SW 1271 (cell line): ENCODE measurements at regions not wholly inside any gene's neighbourhood (a gene's known extent, or its start where the extent isn't known, plus 50 kb on each side); places are given as distances from the start of the nearest gene placed in this dataset.

Source experiments
- DNase-seq, 2 experiments: peaks; one replicate each; lab custom pipeline; 2025; lab: John Stamatoyannopoulos, UW

GRCh38 chr14:98167705-98168104, 1104.3 kb downstream of the BCL11B start:
- DNase-seq, result no peak

- no peak for DNase-seq
Observed at GRCh38 chr14:98168211-98168985, 1103.6 kb downstream of the BCL11B start.

GRCh38 chr14:98169170-98169587, 1102.8 kb downstream of the BCL11B start:
- DNase-seq, result no peak

GRCh38 chr14:98170575-98170974, 1101.4 kb downstream of the BCL11B start:
- no peak for DNase-seq

GRCh38 chr14:98171654-98172053, 1100.3 kb downstream of the BCL11B start:
- no peak for DNase-seq

GRCh38 chr14:98172243-98172778, 1099.7 kb downstream of the BCL11B start:
- no peak for DNase-seq

GRCh38 chr14:98173305-98173704, 1098.7 kb downstream of the BCL11B start:
- DNase-seq, result no peak

- DNase-seq, result no peak
Observed at GRCh38 chr14:98174041-98174440, 1098.0 kb downstream of the BCL11B start.

GRCh38 chr14:98175436-98175835, 1096.6 kb downstream of the BCL11B start:
- no peak for DNase-seq

- no peak for DNase-seq
Observed at GRCh38 chr14:98175881-98176280, 1096.1 kb downstream of the BCL11B start.

- no peak for DNase-seq
Observed at GRCh38 chr14:98176892-98177291, 1095.1 kb downstream of the BCL11B start.

GRCh38 chr14:98177551-98177950, 1094.4 kb downstream of the BCL11B start:
- DNase-seq, result no peak

- DNase-seq, result no peak
Observed at GRCh38 chr14:98181241-98181640, 1090.8 kb downstream of the BCL11B start.

- DNase-seq, result no peak
Observed at GRCh38 chr14:98181768-98182167, 1090.2 kb downstream of the BCL11B start.

GRCh38 chr14:98182393-98183055, 1089.5 kb downstream of the BCL11B start:
- DNase-seq, result no peak

- no peak for DNase-seq
Observed at GRCh38 chr14:98183556-98183955, 1088.4 kb downstream of the BCL11B start.

- DNase-seq, result no peak
Observed at GRCh38 chr14:98184457-98184856, 1087.5 kb downstream of the BCL11B start.

GRCh38 chr14:98185036-98185435, 1087.0 kb downstream of the BCL11B start:
- DNase-seq, result no peak

GRCh38 chr14:98186140-98186539, 1085.9 kb downstream of the BCL11B start:
- DNase-seq, result no peak

- no peak for DNase-seq
Observed at GRCh38 chr14:98187281-98187680, 1084.7 kb downstream of the BCL11B start.

GRCh38 chr14:98189062-98189461, 1082.9 kb downstream of the BCL11B start:
- DNase-seq, result no peak

- no peak for DNase-seq
Observed at GRCh38 chr14:98189511-98189910, 1082.5 kb downstream of the BCL11B start.

GRCh38 chr14:98189944-98190343, 1082.1 kb downstream of the BCL11B start:
- no peak for DNase-seq
